ENCODE measurements at regions not wholly inside any gene's neighbourhood (a gene's known extent, or its start where the extent isn't known, plus 50 kb on each side); places are given as distances from the start of the nearest gene placed in this dataset.

DNA sequence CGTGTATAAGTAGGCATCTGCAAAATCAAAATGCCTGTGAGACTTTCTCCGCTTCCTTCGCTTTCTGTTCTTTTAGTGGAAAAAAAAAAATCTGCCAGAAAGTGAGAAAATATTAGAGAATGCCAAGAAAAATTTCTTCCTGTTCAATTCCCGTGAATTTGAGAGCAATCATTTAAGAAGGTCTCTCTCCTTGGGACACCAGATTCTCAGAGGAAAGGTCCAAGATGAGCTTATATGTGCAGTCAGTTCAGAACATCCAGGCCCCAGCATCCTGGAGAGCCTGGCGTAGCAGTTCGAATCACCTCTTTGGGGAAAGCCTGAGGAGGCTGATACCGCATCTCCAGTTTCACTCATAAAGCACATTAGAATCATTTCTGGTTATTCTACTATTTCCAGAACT, 912.8 kb downstream of the GALC start:
- in situ Hi-C loops (cut with HindIII; ENCODE audit: low sequenced_read_pairs), result no loop called here

DNA sequence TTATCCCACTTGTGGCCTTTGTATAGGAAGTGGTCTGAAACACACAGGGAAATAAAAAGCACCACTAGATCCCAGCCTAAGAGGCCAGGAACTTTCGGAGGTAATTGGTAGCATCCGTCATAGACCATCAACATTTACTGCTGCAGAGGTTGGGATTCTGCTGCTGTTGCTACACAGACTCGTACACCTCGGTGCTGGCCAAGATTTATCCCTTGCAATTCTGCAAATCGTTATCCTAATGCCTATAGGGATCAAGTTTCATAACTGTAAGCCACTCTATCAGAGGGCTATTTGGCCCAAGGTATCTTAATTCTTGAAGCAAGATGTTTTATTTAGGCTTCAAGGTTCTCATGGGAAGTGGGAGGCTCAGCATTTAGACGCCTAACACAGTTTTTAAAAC, 913.6 kb downstream of the GALC start:
- in situ Hi-C loops (cut with HindIII; ENCODE audit: low sequenced_read_pairs), result no loop called here

DNA sequence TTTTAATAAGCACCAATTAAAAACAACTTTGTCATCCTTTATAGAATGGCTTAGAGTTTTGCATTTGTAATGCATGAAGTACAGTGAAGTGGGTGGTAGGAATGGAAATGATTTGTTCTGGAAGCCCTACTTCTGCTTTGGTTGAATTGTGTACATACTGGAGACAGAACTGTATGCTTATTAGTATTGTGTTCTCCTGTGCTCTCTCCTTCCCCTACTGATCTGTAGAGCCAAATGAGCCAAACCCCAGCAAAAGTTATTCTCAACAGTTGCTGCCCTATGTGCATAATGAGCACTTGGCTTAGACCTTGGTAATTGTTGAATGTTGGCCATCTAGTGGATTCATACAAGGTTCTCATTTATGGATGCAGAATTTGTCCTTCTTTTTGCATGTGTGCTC, 916.1 kb downstream of the GALC start:
- in situ Hi-C loops (cut with HindIII; ENCODE audit: low sequenced_read_pairs), result no loop called here

DNA sequence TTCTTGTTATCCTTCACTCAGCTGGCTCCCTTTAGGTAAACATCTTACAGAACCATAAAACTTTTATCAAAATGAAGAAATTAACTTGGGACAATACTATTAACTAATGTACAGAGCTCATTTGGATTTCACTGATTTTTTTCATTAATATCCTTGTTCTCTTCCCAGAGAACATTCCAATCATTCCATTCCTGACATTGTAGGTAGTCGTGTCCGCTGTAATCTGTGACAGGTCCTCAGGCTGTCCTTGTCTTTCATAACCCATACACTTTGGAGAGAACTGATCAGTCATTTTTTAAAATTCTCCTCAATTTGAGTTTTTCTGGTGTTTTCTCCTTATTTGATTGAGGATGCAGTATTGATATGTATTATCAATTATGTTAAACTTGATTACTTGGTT, 916.8 kb downstream of the GALC start:
- in situ Hi-C loops (cut with HindIII; ENCODE audit: low sequenced_read_pairs), result no loop called here

DNA sequence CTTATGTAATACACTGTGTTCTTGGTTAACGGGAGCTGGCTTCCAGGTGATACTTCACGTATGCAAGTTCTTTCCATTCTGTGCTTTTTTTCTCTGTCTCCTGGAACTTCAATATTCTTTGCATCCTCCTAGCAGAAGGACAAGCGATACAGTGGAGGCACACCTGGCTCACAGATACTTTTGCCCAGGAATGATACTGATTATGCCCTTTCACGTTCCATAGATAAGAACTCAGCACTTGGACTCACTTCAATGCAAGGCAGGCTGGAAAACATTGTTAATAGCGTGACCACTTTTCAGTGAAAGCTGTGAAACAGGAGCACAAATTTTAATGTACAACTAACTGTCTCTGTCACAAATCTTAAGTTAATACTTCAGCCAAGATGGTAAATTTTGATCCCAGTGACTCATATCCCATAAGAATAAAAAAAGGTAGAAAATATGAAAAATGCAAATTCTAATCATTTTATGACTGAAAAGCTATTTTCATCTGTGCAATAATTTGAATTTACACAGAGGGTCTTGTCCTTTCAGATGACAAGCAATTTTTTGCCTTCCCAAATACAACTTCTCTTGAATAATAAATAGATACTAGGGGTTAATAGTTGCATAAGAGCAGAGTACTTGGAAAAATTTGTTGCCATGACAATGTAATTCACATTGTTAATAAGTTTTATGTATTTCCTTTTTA, 919.0 kb downstream of the GALC start:
- in situ Hi-C loops (cut with HindIII; ENCODE audit: low sequenced_read_pairs), result no loop called here

DNA sequence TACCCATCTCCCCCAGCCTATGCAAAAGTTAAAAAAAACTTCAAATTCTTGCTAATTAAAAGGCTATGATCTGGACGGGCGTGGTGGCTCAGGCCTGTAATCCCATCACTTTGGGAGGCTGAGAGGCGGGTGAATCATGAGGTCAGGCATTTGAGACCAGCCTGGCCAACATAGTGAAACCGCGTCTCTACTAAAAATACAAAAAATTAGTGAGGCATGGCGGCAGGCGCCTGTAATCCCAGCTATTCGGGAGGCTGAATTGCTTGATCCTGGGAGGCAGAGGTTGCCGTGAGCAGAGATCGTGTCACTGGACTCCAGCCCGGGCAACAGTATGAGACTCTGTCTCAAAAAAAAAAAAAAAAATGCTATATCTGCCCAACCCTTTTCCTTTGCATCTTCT, 925.4 kb downstream of the GALC start:
- in situ Hi-C loops (cut with HindIII; ENCODE audit: low sequenced_read_pairs), result no loop called here

DNA sequence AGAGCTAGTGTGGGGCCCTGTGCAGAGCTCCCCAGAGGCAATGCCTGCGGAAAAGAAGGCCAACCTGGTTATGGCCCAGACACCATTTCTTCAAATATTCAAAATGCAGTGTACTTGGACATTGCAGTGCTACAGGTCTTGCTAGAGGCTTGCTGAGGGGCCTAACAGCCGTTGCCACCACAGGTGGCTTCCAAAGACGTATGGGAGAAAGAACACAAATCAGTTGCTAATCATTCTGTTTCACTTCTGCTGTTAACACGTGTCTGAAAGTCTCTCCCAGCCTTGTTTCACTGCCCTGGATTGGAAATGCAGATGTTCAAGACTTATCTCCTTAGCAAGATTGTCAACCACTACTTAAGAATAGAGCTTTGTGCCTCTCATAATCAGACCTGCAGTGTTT, 925.9 kb downstream of the GALC start:
- in situ Hi-C loops (cut with HindIII; ENCODE audit: low sequenced_read_pairs), result no loop called here

DNA sequence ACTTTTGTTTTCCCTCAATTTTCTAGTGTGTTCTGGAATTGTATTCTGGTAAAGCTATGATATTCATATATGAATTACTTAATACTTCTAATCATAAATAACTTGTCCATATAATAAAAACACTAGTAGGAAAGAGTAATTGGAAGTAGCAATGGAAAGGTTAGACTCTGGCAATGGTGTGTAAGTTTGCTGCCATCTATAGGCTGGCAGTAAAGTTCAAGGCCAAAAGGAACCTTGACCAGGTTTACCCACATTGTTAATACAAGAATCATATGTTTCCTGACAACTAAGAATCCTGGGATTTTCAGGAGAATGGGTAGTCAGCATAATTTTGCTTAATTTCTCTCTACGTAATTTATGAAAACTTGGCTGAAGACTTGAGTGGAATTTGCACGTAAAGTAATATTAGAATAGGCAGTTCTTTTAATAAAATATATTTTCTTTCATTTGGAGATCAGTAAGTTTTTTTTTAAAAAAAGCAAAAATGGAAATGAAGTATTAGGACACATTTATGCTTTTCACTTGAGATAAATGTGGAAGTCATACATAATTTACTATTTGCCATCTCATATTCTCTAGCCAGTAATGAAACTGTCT, 926.7 kb downstream of the GALC start:
- in situ Hi-C loops (cut with HindIII; ENCODE audit: low sequenced_read_pairs), result no loop called here

DNA sequence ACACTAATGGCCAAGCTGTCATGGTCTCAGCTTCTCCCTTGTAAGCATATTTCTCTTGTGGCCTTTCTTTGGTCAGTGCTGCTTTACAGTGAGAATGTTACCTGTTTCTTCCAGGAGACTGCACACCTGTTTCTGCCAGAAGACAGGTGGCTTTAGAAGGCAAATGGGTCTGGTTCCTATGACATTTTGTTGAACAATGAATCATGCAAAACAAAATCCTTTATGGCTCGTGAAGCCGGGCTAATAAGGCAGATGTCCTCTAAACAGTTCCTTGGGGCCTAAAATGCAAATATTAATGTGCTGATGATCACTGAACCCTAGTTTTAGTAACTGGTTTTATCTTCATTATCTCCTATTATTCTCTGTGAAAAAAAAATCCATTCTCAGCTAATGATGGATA, 927.6 kb downstream of the GALC start:
- in situ Hi-C loops (cut with HindIII; ENCODE audit: low sequenced_read_pairs), result no loop called here

DNA sequence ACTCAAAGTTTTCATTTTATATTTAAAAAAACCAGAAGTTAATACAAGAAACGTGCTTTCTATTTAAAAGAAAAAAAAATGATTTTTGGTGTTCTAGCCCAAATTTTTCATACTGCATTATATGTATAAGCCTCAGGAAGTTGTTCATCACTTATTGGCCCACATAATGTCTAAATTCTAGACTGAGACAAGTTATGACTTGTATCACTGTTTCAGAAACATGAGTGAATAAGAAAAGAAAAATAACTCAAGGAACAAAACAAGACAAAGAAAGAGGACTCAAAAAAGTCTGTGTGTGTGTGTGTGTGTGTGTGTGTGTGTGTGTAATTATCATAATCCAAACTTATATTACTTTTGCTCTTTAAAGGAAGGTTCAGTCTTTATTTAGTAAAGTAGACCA, 929.8 kb downstream of the GALC start:
- in situ Hi-C loops (cut with HindIII; ENCODE audit: low sequenced_read_pairs), result no loop called here

DNA sequence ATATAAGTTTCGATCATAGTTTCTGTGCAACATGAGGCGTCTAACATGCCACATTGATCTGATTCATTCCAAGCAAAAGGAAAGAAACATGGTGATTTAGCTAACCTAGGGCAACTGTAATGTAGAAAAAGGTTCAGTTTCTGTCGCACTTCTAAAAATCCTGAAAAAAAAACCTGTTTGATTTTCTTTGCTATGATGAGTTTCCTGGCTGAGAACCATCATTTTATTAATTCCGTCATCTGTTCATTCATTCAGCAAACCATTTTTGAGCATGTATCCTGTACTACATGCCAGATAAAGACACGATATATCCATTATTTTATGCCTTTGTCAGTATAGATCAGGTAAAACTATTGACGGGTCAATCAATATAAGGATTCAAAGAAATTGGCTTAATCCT, 932.6 kb downstream of the GALC start:
- in situ Hi-C loops (cut with HindIII; ENCODE audit: low sequenced_read_pairs), result no loop called here

DNA sequence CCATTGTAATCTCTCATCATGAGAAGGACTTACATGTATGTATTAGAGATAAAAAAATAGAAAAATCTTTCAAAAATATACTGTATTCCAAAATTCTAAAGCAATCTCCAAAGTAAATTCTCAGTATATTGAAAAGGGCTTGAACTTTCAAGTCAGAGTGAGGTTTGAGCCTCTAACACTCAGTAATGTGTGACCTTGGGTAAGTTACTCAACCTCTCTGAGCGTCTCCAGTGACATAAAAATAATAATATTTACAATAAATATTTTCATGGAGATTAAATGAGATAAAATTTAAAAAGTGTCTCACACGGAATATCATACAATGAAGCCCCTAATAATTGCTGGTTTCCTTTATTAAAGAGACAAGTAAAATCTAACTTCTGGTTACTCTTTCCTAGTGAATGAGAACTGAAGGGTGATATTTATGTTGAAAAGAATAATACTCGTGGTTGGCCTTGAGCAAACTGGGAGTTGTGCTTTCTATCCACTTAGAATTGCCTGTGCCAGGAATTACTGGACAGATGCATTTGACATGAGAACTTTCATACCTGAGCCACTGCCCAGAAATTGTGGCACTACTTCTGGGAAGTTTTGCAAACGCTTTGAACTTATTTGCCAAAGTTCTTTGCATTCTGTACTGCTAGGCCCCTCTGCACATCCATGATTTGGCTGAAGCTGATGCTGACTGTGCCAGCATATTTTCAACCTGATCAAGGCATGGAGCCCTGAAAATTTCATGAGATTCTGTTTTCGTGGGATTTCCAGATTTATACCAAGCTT, 933.7 kb downstream of the GALC start:
- in situ Hi-C loops (cut with HindIII; ENCODE audit: low sequenced_read_pairs), result no loop called here

DNA sequence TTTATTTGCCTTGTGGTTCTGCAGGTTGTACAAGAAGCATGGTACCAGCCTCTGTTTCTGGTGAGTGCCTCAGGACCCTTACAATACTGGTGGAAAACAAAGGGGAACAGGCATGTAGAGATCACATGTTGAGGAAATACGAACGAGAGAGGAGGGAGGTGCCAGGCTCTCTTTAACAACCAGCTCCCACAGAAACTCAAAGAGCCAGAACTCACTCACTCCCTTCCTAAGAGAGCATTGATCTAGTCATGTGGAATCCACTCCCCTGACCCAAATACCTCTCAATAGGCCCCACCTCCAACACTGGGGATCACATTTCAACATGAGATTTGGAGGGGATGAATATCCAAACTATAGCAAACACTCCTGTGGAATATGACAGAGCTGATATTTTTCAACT, 938.0 kb downstream of the GALC start:
- in situ Hi-C loops (cut with HindIII; ENCODE audit: low sequenced_read_pairs), result no loop called here

DNA sequence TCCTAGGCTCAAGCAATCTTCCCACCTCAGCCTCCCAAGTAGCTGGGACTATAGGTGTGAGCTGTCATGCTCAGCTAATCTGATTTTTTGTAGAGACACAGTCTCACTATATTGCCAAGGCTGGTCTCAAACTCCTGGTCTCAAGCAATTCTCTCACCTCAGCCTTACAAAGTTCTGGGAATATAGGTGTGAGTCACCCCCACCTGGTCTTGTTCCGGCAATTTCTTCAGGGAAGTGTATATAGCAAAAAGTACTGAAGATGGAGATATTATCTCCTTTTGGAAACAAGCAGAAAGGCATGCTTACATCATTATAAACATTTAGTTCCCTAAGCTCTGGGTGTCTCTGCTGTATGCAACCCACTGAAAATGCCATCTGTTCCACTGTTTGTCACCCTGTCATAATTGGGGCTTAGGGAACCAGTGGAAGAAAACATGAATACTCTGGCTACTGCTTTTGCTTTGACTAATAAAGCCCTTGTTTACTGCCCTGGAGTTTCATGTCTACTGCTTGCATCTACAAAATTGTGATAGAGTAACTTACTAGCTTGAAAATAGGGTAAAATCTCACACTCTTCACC, 940.2 kb downstream of the GALC start:
- in situ Hi-C loops (cut with HindIII; ENCODE audit: low sequenced_read_pairs), result no loop called here

DNA sequence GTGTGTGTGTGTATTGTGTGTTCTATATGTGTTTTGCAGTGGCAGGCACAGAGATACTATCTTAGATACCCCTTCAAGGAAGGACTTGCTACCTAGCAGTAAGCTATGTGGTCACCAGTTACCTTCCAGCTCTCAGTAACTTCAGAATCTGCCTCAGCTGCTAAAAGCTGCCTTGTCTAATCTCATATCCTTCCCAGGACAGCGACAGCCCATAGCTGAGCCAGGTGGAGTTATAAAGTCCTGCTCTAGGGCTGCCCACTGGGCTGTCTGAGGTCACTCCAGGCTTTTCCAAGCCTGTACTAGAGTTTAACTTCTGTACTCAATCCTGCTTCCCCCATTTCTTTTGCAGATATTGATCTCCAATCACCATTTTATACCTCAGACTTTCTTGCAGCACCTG, 942.6 kb downstream of the GALC start:
- in situ Hi-C loops (cut with HindIII; ENCODE audit: low sequenced_read_pairs), result no loop called here

DNA sequence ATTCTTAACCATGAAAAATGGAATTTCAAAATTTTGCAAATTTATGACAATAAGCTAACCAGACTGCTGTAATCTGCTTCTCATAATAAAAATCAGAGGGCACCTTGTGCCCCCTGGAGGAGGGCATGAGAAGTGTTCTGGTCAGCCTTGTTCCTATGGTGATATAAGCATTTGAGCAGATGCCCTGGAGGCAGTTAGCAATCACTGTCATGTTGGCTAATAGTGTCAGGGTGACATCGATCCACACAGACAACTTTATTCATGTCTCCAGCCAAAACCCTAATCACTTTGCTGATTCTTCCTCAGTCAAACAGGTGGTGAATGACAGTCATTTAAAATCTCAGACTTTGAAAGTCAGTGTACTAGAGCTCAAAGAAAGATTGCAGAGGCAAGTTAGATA, 943.0 kb downstream of the GALC start:
- in situ Hi-C loops (cut with HindIII; ENCODE audit: low sequenced_read_pairs), result no loop called here

DNA sequence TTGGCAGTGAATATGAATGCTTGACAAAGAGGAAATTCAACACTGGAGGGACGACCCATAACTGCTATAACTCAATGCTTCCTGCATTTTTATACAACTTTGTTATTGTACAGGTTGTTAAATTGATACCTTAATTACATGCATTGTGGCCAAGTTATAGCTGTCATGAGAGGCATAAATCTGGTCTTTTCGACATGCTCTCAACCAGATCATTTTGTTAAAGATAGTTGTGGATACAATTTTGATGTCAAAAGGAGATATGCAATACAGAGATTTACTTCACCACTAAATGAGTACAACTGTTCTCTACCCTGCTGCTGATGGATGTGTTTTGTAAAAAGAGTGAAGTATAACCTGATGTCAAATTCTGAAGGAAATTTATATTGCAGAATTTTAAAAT, 946.0 kb downstream of the GALC start:
- in situ Hi-C loops (cut with HindIII; ENCODE audit: low sequenced_read_pairs), result no loop called here

DNA sequence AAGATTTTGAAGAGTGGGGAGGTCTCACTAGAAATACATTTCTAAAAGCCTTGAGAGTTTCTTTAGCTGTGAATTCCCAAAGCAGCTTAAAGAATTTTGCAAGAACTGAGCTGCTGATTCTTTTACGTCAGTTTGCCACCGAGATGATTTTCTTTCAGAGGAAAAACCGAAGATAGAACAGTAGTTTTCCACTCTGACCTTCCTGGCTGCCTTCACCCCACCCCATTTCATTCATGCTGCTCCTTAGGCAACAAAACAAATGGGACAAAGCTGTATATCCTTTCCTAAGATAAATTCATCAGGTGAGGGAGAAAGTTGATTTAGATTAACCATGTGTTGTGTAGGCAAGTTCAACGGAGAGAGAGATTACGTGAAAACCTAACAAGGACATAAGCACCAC, 947.0 kb downstream of the GALC start:
- in situ Hi-C loops (cut with HindIII; ENCODE audit: low sequenced_read_pairs), result no loop called here

DNA sequence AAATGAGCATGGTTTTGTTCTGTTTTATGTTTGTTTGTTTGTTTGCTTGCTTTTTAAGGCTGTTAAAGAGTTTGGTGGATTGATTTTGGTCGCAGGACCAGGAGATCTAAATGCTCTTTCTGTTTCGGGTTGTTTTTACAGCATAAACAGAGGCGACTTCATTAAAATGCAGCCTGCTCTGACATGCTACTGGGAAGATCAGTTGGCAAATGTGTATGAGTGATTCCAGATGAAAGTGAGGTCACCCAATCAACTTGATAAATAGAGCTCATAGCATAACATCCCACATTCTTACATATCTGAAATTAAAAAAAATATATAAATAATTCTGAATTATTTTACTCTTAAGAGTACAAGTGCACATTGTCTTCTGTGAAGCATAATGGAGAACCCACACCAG, 947.7 kb downstream of the GALC start:
- in situ Hi-C loops (cut with HindIII; ENCODE audit: low sequenced_read_pairs), result no loop called here

DNA sequence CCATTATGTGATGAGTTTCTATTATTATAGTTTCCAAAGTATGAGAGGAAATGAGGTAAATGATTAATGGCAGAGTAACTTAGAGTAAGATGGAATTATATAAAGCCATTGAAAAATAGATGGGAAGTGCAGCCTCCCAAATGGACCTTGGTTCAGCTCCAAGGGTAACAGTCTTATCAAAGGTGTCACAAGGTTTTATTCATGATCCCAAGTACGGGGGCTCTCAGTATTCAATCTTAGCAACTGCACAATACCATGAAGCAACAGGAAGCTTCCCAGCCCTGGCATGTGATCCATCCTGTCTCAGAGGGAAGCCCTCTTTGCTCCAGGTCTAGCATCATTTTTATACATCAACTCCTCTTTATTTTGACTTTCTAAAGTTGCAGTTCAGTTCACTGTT, 948.2 kb downstream of the GALC start:
- in situ Hi-C loops (cut with HindIII; ENCODE audit: low sequenced_read_pairs), result no loop called here

DNA sequence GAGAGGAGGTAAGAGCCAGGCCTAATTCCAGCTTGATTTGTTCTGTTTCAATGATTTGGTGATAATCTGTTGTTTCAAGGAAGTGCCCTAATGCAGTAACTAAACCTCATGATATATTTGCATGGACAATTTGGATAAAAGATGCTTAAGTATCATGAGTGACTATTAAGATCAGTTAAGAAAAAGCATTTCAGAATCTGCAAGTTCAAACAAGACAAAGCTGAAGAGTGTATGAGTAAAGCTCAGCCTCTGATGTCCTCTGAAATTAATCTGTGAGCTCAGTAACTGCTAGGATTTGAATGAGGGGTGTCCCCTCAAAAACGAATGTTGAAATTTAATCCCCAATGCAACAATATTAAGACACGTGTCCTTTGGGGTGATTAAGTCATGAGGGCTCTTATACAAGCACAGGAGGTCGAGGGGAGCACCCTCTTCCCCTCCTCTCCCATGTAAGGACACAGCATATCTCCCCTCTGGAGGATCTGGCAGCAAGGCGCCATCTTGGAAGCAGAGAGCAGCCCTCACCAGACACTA, 949.2 kb downstream of the GALC start:
- in situ Hi-C loops (cut with HindIII; ENCODE audit: low sequenced_read_pairs), result no loop called here

DNA sequence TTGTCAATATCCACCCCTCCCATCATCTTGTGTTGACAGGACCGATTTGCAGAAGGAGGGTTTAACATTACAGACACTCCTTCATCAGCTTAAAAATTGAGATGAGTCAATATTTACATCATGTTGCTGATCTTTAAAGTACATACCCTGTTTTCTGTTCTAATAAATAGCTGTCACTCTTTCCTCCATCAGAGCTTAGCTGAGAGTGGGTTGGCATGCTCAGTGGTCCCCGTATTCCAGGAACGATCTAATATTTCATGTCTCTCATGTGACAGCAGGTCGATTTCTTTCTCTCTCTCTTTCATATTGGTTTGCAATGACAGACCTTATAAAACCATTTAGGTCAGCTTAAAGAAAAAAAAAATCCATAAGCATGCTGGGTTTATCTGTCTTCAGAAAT, 950.6 kb downstream of the GALC start:
- in situ Hi-C loops (cut with HindIII; ENCODE audit: low sequenced_read_pairs), result no loop called here
